ENCODE measurements at regions not wholly inside any gene's neighbourhood (a gene's known extent, or its start where the extent isn't known, plus 50 kb on each side); places are given as distances from the start of the nearest gene placed in this dataset.

- no peak for TF ChIP-seq REST (IDR thresholded peaks at IDR 0.05; ENCODE audit: insufficient read depth in 1 of 2, low read depth in 2 of 2, low read length in 2 of 2)
- no peak for TF ChIP-seq TAF1 (IDR thresholded peaks at IDR 0.05; ENCODE audit: borderline replicate concordance, insufficient read depth, low read length)
- TF ChIP-seq POLR2AphosphoS5 (IDR thresholded peaks at IDR 0.05; ENCODE audit: low read depth, low read length) = no peak
- TF ChIP-seq SIN3A (IDR thresholded peaks at IDR 0.05; ENCODE audit: borderline replicate concordance, insufficient read depth, low read length) = no peak
These were observed 506.9 kb downstream of the NR2F2 start for GRCh38 chr15:96837241-96837970.

Measured in PFSK-1 (cell line).